ENCODE measurements at regions not wholly inside any gene's neighbourhood (a gene's known extent, or its start where the extent isn't known, plus 50 kb on each side); places are given as distances from the start of the nearest gene placed in this dataset.

GRCh38 chr3:193998628-193999195 lies 137.2 kb upstream of the HES1 start:
- Histone ChIP-seq H3K27me3 (ENCODE audit: control insufficient read depth, insufficient read depth, low read length) (no peaks in the 10 kb centered on the region), H3K36me3 (ENCODE audit: control insufficient read depth, insufficient read depth, low read length) (no peaks in the 10 kb centered on the region), H3K4me3 (ENCODE audit: low read depth, low read length) (no peak overlapping the region)
- no peak for DNase-seq (ENCODE audit: low read depth)
- TF ChIP-seq CTCF (IDR thresholded peaks at IDR 0.05; ENCODE audit: insufficient read depth, low read length, poor library complexity, severe bottlenecking), result no peak

- Histone ChIP-seq H3K4me3 (ENCODE audit: low read depth, low read length) (no peak overlapping the region), H3K27me3 (ENCODE audit: control insufficient read depth, insufficient read depth, low read length) (no peaks in the 10 kb centered on the region), H3K36me3 (ENCODE audit: control insufficient read depth, insufficient read depth, low read length) (no peaks in the 10 kb centered on the region)
- no peak for TF ChIP-seq CTCF (IDR thresholded peaks at IDR 0.05; ENCODE audit: insufficient read depth, low read length, poor library complexity, severe bottlenecking)
- no peak for DNase-seq (ENCODE audit: low read depth)
These were observed 135.8 kb upstream of the HES1 start for GRCh38 chr3:194000100-194000499.

GRCh38 chr3:194000712-194001111 lies 135.2 kb upstream of the HES1 start:
- no peaks in the 10 kb centered on the region for H3K27me3 ChIP-seq (ENCODE audit: control insufficient read depth, insufficient read depth, low read length)
- no peak for DNase-seq (ENCODE audit: low read depth)
- no peak overlapping the region for H3K4me3 ChIP-seq (ENCODE audit: low read depth, low read length)
- no peak for TF ChIP-seq CTCF (IDR thresholded peaks at IDR 0.05; ENCODE audit: insufficient read depth, low read length, poor library complexity, severe bottlenecking)
- no peaks in the 10 kb centered on the region for H3K36me3 ChIP-seq (ENCODE audit: control insufficient read depth, insufficient read depth, low read length)

- H3K4me3 ChIP-seq (ENCODE audit: low read depth, low read length), result no peak overlapping the region
- H3K36me3 ChIP-seq (ENCODE audit: control insufficient read depth, insufficient read depth, low read length), result no peaks in the 10 kb centered on the region
- DNase-seq (ENCODE audit: low read depth), result no peak
- no peak for TF ChIP-seq CTCF (IDR thresholded peaks at IDR 0.05; ENCODE audit: insufficient read depth, low read length, poor library complexity, severe bottlenecking)
- H3K27me3 ChIP-seq (ENCODE audit: control insufficient read depth, insufficient read depth, low read length), result no peaks in the 10 kb centered on the region
These were observed 134.1 kb upstream of the HES1 start for GRCh38 chr3:194001728-194002459.

GRCh38 chr3:194003114-194004057 lies 132.6 kb upstream of the HES1 start:
- no peak for TF ChIP-seq CTCF (IDR thresholded peaks at IDR 0.05; ENCODE audit: insufficient read depth, low read length, poor library complexity, severe bottlenecking)
- H3K4me3 ChIP-seq (ENCODE audit: low read depth, low read length), result peak overlapping the region; percentile 1
- H3K36me3 ChIP-seq (ENCODE audit: control insufficient read depth, insufficient read depth, low read length), result no peaks in the 10 kb centered on the region
- no peaks in the 10 kb centered on the region for H3K27me3 ChIP-seq (ENCODE audit: control insufficient read depth, insufficient read depth, low read length)
- peak; percentile 71 for DNase-seq (ENCODE audit: low read depth)
